Embryonic facial prominence (tissue), 1 donor: ENCODE measurements at regions not wholly inside any gene's neighbourhood (a gene's known extent, or its start where the extent isn't known, plus 50 kb on each side); places are given as distances from the start of the nearest gene placed in this dataset.

ENCODE experiments used
- DNase-seq: peaks from one replicate; pipeline ENCODE4 v3.0.0-alpha.2; 2016; ENCODE audit errors: extremely low spot score

- DNase-seq: no peak
Observed at GRCh38 chr2:23323198-23323916, 61.6 kb upstream of the KLHL29 start.

- no peak for DNase-seq
Observed at GRCh38 chr2:23323917-23324680, 60.9 kb upstream of the KLHL29 start.

- no peak for DNase-seq
Observed at GRCh38 chr2:23326330-23326729, 58.6 kb upstream of the KLHL29 start.

GRCh38 chr2:23327416-23327815 is 57.6 kb upstream of the KLHL29 start:
- DNase-seq: no peak

GRCh38 chr2:23327887-23328286 is 57.1 kb upstream of the KLHL29 start:
- no peak for DNase-seq

- DNase-seq: no peak
Observed at GRCh38 chr2:23330214-23330613, 54.8 kb upstream of the KLHL29 start.
